Putamen (tissue), 1 donor: ENCODE measurements at regions not wholly inside any gene's neighbourhood (a gene's known extent, or its start where the extent isn't known, plus 50 kb on each side); places are given as distances from the start of the nearest gene placed in this dataset.

Experiments used
- DNase-seq: peaks from one replicate; pipeline ENCODE4 v3.0.0-alpha.2; 2016; ENCODE audit warnings: low spot score

GRCh38 chr7:46675456-46675855 is 754.4 kb upstream of the IGFBP3 start:
- DNase-seq = no peak

- DNase-seq = no peak
Observed at GRCh38 chr7:46672861-46673260, 751.8 kb upstream of the IGFBP3 start.

- no peak for DNase-seq
Observed at GRCh38 chr7:46671108-46671769, 750.2 kb upstream of the IGFBP3 start.

- DNase-seq = no peak
Observed at GRCh38 chr7:46669028-46669427, 748.0 kb upstream of the IGFBP3 start.

GRCh38 chr7:46664453-46664852 is 743.4 kb upstream of the IGFBP3 start:
- DNase-seq = no peak

DNA sequence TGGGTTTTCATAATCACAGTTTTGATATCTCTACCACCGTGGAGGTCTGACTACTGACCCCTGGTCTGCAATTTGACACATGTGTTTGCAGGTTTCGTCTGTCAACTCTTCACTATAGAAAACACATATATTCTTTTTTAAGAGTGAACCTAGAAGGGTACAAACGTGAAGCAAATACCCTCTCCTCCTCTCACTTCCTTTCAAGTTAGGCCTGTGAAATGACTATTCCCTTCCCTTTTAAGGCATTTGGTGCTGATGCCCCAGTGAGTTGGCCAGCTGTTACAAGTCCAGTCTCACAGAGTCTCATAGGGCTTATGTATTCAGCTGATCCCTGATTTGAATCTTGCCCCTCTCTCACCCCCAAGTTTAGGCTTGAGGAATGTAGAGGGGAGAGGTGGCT is 742.0 kb upstream of the IGFBP3 start:
- no peak for DNase-seq

DNA sequence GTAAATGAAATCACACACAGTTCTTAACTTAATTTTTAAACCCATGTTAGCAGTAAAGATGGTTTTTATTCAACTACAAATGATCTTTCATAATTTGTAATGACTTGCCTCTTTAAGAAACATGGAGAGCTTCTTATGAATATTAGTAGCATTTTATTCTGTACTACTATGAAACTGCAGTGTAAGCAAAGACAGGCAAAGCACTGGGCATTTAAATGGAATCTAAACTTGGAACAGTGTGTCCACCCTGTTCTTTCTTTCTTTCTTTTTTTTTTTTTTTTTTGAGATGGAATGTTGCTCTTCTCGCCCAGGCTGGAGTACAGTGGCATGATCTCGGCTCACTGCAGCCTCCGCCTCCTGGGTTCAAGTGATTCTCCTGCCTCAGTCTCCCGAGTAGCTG is 740.4 kb upstream of the IGFBP3 start:
- no peak for DNase-seq

DNA sequence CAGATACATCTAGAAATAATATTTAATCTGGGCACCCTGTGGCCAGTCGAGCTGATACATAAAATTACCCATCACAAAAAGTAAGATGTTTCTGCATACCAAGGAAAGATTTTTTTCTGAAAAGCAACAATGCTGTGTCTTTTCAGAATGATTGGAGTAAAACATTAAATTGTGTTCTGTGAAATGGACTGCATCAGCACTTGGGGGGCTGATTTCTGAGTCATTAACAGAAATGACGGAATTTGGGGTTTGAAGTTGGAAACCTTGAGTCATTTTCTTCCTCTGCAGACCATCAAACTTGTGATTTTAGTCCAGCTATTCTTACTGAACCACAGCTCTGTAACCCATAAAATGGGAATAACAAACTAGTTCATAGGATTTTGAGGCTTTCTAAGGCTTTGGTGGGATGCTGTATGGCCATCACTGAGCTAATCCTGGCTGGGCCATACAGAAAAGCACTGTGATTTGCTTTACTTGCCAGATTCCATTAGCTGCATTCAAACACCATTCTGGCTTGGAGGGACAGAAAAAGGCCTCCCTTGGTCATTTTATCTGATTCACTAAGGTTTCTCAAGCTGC is 739.4 kb upstream of the IGFBP3 start:
- DNase-seq = no peak

DNA sequence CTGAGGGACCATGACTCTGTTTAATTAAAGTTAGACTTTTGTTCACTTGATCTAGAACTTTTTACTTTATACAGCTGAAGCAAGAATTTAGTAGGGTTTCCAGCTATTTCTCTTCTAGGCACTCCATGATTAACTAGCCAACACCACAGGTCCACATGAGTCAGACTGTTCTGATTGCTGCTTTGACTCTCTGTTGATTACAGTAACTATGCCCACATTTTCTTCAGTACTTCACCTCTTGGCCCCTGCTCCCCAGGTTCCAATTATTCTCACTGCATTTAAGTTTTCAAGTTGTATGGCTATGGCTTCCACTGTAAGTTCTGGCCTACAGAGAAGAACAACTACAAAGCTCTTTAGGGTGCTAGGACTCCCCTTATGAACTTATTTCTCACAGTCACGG is 737.2 kb upstream of the IGFBP3 start:
- DNase-seq = no peak

- no peak for DNase-seq
Observed at GRCh38 chr7:46654546-46655443, 733.7 kb upstream of the IGFBP3 start.

- DNase-seq = no peak
Observed at GRCh38 chr7:46653848-46654247, 732.8 kb upstream of the IGFBP3 start.

DNA sequence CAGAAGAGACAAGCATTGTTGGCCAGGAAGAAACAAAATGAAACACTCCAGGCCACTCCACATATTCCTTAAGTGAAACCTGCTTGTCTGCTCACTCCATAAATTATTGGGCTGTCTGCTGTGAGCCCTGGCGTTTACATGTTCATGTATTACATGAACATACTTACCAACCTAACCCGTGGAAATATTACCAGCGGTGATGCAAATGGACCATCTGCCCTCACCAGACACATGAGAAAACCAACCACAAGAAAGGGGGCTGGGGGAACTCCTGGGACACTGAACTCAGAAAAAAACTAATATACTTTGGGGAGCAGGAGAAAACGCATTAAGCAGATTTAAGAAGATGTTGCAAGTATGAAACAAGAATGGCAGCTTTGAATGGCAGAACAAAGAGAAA is 731.2 kb upstream of the IGFBP3 start:
- no peak for DNase-seq

GRCh38 chr7:46651561-46652088 is 730.6 kb upstream of the IGFBP3 start:
- DNase-seq = no peak

DNA sequence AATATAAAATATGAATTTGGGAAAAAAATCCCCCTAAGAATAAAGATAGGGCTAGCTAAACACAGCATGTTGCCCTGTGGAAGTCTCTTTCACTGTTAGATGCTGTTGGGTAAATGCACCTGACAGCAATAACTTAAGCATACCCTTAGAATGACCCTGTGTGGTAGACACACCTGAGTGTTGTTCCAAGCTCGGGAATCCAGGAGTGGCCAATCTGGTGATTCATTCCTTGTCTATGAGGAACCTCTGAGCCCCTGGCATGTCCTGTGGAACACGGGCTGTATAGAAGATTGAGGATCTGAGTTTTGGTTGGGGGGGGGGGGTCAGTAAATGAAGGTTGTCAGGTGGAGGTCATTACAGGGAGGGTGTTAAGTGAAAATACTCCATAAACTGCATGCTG is 730.0 kb upstream of the IGFBP3 start:
- no peak for DNase-seq

DNA sequence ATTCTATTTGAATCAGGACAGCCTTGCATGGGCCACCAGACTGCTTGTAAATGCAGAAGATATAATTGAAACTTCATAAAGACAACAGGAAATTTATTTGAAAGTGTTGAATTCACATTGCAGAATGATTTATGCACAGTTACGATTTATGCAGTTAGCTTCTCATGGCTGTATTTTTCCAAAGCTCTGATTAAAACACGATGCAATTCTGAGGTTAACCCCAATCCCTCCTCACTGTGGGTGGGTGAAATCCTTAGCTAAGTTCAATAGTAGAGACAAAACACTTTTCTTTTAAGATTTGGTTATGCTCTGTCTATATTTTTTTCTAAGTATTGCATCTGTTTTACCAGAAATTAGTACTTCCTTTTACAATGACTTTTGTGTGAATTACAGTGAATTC is 728.8 kb upstream of the IGFBP3 start:
- DNase-seq = no peak

DNA sequence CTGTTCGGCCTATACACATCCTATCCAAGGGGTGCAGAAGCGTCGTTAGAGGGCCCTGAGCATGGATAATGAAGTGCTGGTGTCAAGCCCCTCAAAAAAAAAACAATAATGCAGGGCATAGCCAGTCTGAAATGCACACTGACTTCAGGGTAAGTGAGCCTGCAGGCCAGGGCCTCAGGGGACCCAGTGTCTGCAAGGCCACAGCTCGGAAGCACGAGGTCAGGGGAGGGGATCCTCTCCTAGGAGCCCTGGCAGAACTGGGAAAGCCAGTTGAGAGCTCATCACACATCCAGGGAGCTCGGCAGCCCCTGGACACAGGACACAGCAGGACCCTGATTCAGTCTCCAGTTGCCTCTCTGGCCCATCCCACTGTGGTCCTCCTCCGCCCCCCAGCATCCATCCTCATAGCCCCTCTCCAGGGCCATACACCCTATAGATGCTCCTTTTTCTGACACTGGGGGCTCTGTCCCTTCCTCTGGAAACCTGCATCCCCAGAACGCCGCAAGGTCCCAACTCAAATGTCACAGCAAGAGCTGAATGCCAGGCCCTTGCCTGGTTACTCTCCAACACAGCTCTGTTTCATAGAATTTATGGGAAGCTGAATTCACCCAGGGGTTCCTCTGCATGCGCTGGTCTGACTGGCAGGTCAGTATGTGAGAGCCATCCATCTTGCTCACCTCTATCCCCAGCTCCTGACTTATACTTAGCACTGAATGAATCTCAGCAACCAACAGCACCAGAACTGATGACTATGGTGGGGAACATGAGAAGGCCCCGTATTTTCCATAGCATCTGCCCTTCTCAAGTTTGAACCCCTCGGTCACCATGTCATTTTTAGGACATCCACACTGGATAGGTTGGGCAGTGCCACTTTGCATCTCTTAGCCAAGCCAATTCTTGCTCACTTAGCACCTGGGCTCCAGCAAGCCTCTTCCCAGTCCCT is 717.0 kb upstream of the IGFBP3 start:
- no peak for DNase-seq

DNA sequence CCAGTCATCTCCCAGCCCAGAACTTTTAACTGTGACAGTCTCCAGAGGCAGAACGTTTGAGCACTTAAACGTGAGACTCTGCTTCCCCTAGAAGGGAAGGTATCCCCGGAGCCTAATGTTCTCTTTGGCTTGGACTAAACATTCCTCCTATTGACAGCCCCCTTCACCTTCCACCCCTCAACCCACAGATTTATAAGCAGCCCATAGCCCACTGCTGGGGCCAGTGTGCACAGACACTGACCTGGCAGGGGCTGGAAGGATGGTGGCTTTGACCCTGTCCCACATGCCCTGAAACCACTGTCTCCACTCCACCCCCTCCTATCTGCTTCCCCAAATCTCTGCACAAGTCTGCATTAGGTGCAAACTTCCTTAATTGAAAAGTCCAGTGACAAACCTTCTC is 715.0 kb upstream of the IGFBP3 start:
- no peak for DNase-seq

DNA sequence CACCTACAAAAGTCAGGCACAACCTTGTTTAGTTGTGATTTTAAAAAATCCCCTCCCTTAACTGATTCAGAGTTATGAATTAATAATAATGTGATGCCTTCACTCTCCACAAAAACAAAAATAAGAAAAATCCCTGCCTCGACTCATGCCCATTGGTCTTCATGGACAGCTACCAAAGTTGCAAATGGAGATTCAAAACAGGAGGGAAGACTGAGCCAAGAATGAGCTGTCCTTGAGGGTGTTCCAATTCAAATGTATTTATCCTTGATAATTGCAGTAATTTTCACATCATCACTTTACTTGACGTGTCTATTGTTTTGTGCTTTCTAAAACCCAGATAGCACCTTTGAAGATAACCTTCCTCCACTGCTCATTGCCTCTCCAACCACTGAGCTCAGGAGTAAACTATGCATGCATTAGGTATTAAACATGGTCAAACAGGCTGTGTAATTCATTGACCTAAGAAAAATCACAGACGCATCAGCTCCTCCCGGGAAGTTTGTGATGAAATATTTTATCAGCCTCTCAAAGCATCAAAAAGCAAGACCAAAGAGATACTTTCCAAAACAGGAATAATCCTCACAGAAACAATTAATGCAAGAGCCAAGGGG is 712.7 kb upstream of the IGFBP3 start:
- DNase-seq = no peak

GRCh38 chr7:46633200-46633599 is 712.1 kb upstream of the IGFBP3 start:
- DNase-seq = no peak

DNA sequence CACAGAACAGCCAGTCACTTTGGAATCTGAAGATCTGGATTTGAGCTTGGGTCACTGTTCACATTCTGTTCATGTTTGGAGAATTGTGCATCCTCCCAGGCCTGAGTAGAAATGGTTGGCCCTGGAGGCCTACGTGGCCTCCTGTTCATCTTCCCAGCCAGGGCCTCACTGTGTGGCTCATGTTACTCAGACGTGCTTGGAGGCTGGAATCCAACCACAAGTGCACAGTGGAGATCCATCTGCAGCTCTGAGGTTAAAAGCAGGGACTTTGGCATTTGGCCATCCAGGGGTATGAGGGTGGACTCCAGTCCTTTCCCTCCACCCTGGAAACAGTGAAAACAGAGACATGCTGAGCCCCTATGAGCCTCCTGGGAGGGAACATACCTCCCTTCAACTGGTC is 709.0 kb upstream of the IGFBP3 start:
- no peak for DNase-seq

GRCh38 chr7:46628389-46628788 is 707.3 kb upstream of the IGFBP3 start:
- DNase-seq = no peak
